Left forelimb (tissue), 1 donor: ENCODE measurements at regions not wholly inside any gene's neighbourhood (a gene's known extent, or its start where the extent isn't known, plus 50 kb on each side); places are given as distances from the start of the nearest gene placed in this dataset.

Experiments
- DNase-seq: peaks from one replicate; pipeline ENCODE4 v3.0.0-alpha.2; 2018; ENCODE audit warnings: low spot score

DNA sequence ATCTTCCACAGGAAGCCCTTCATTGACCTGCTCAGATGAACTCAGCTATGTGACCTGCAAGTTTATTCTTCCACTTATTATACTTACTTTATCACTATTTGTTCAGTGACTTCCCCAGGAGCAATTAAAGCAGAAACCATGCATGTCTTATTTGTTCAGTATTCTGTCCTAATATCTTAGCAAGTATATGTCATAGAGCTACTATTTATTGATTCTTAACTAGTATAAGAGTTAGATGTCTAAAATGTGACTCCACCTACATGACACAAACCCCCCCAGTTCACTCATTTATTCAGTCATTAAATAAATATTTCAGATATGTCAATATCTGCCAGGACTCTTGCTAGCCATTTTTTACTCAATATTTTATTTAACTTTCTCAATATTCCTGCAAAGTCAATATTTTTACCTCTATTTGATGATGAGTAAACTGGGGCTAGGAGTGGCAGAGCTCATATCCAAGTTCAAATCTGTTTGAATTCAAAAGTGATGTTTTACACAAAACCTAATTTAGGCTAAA, 469.0 kb upstream of the USP24 start:
- no peak for DNase-seq

DNA sequence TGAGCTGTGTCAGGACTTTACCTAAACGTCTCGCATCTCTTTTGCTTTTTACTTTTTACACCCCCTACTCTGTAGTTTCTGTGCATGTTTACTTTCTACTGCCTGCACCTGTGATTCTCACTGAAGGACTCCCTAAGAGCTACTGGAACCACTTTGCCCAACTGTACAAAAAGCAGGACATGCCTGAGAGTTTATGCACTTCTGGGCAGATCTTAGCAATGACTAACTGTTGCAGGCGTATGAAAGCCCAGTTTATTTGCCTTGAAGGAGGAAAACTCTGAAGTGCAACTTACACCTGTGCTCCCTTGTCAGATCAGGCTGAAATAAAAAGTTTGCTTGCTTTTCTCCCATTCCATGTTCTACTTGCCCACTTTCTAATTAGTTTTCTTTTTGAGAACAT, 467.0 kb upstream of the USP24 start:
- DNase-seq: no peak

DNA sequence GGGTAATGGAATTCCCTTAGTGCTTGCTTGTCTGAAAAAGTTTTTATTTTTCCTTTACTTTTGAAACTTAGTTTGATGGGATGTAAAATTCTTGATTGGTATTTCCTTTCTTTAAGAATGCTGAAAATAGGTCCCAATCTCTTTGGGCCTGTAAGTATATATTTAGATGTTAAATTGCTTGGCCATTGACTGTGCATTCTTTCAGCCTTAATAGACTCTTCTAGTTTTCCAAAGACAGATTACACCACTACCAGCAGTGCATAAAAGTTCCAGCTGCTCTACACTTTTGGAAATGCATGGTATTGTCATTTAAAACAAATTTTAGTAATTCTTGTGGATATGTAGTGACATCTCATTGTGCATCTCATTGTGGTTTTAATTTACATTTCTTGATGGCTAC, 464.8 kb upstream of the USP24 start:
- DNase-seq: no peak

DNA sequence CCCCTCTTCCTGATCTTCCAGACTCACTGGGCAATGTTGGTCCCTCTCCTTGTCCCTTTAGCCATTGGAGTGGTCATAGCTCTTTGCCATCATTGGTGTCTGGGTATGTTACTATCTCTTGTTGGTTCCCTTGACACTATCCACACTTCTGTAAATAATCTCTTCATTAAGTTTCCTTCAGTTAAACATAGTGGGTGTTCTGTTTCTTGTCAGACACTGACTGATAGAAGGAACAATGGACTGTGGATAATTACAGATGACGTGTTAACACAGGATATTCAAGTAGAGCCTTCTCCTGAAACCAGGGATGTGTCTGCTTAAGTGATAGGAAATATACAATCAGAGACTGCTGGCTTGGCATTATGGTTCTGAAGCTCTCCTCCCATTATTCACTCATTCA, 458.3 kb upstream of the USP24 start:
- DNase-seq: no peak

DNA sequence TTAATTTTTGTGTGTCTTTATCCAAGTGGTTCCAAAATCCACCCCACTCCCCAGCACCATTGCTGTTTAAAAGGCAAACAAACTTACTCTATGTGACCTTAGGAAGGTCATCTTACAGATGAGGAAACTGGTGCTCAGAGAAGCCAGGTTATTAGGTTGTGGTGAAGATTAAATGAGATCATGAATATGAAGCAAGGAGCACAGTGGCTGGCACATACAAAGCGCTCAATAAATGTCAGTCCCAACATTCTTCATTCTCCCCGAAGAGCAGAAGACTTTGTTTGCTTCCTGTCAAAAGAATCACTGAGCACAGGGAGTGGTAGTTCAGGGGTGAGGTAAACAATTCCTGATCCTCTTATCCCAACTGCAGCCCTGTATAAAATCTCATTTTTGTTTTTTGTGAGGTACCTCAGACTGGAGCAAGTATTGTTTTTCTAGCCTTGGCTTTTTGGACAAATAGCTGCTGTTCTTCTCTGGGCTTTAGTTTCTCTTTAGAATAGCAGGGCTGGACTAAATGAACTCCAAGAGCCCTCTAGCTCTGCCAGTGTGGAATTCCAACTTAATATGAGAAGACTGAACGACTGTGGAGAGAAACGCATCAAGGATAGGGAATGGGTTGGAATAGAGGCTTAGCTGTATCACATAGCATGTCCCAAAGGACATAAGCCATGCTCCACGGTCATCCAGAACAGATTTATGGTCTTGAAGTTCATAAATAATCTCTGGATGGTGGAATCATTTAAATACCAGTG, 455.3 kb upstream of the USP24 start:
- no peak for DNase-seq

DNA sequence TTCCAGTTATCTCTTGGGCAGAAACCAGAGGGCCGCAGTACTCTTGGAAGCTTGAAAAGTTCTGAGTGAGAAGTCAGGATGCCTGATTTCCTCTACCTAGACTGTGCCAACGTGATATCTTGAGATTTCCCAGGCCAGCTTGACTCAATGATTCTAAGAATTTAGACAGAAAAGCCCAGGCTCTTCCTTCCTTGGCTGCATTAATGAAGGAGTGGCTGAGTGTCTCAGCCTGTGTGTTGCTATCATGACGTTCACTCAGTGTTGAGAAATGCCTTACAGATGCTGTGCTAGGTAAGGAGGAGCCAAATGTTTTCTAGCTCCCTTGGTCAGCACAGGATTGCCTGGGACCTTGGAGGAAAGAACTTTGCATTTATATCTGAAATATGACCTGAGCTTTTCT, 454.1 kb upstream of the USP24 start:
- no peak for DNase-seq

DNA sequence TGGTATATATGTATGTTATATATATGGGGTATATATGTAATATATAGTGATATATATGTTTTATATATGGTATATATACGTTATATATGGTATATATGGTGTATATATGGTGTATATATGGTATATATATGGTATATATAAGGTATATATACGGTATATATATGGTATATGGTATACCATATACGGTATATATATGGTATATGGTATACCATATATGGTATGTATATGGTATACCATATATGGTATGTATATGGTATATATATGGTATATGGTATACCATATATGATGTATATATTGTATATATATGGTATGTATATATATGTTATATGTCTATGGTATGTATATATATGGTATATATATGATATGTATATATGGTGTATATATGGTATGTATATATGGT, 447.7 kb upstream of the USP24 start:
- DNase-seq: no peak

DNA sequence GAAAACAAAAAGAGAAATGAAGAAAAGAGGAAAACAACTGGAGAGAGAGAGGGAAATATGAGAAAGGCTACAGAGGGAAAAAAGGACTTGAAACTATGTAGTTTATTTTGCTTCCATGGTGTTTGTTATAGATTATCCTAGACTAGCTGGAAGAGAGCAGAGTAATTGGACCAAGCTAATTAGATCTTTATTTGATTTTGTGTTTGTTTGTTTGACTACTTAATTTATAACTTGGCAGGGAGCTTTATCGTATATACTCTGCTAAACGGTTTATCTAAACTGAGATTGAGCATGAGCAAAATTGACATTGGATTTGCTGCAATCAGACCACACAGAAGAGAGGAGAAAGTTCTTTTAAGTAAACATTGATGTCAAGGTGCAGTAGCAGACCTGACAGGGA, 443.8 kb upstream of the USP24 start:
- no peak for DNase-seq

DNA sequence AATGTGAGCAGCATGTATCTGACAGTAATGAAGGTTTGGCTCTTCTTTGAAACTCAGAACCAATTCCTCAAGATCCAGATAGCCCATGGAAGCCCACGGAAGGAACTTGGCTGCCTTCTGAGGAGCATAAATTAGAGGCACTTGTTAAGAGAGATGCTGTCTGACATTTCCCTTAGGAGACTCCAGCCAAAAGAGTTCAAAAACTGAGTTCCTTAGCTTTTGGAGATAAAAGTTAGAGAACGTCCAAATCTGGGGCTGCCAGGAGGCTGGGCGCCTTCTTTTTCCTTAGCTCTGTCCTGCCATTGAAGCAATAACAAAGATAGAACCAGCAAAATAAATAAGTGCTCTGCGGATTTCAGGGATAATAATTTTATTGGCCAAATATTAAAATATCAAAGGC, 439.6 kb upstream of the USP24 start:
- DNase-seq: no peak

DNA sequence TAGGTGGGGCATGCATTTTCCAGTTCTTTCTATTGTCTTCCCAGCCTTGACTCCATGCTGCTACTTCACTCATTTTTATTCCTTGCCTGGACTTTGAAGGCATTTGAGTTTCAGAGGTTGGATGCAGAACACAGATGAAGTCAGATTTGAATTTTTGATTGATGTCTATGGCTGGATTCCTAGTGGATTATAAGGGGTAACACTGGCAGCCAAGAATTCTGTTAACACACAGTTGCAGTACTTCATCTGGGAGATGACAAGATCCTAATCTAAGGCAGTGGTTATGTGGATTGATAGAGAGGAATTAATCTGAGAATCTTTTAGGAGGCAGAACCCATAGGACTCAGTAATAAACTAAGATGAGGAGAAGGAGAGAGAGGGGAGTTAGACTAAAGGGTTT, 439.0 kb upstream of the USP24 start:
- no peak for DNase-seq

DNA sequence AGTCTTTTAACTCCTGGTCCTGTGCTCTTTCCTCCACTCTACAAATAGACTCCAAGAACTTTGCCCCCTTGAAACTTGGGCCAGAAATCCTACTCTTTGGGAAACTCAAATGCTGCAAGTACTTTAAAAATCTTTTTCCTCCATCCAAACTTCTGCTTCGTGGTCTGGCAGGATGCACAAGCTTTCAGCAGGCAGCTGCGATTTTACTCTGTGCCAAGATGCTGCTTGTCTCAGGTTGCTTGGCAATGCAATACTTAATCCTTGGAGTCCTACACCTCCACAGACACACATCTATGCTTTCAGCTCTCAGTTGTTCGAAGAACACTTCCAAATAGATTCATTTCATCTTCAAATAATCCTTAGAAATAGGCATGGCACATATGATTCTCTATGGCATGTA, 435.3 kb upstream of the USP24 start:
- DNase-seq: no peak

DNA sequence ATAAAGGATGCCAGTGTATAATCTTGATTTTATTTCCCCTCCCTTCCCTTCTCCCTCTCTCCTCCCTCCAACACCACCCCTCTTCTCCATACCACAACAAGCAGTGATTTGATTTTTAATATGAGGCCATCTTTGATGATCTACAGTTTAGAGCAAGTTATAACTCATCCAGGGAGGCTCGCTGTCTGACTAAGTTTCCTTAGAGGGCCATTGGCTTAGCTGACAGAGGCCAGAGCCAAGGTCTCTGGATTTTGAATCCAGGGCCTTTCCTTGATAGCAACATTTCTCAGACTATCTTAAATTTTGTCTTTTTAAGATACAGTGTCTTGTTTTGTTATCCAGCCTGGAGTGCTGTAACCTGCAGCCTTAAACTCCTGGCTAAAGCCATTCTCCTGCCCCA, 431.0 kb upstream of the USP24 start:
- DNase-seq: no peak

DNA sequence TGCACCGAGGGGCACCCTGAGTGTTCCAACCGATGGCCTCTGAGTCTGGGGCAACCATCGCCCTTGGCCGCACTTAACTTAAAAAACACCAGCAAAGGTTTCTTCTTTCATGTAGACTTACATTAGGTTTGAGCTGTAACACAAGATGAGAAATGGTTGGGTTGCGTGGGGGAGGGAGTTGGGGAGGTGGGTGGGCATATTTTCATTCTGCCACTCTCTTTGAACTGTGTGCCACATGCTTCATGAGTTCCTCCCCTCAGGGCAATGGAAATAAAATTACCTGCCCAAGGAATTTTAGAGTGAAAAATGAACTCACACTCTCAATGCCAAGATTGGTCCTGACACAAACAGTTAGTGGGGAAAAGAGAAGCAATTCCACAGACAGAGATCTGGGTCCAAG, 430.1 kb upstream of the USP24 start:
- no peak for DNase-seq

DNA sequence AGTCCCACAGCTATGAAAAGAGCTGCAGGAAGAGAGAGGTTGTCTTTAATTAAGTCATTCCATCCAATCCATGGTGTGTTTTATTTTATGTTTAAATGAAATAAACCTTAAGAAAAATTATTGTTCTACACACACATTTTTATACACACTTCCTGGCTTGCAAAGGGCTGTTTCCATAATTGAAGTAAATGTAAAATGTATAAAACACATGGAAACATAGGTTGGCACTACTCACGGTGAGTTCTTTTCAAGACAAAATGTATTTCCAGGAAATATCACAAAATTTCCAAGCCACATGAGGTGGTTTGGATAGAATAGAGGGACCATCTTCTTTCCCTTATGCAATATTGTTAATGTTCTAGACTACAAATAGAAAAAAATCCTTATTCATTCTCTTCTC, 426.8 kb upstream of the USP24 start:
- DNase-seq: no peak

DNA sequence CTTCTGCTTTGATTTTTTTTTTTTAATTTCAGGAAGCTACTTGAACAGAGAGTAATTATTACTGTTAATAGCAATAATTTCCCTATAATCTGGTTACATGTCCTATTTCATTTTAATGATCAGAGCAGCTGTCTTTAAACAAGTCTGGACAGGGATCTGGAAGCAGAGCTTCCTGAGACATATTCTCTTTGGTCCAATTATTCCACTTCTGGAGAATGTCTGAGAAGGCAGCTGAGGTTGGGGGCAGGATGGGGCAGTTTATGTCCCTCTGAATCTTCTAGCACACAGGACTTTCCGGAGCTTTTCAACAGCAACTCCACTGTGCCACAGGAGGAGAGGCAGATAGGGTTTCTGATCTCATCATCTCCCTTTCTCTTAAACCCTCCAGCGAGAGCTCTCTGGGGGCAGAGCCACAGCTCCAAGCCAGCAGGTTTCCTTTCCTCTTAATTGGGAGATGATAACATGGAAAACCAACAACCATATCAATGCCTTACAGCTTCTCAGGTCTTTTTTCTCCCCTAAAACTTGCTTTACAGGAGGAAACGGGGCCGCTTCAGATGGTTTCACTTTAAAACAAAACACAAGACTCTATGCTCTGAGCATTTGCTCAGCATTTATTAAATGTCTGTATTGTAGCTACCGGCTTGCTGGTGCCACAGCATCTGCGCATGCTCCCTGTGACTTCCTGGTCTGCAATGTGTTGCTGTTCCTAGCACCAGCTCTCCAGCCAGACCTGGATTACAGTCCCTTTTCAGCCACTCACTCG, 425.7 kb upstream of the USP24 start:
- DNase-seq: no peak

DNA sequence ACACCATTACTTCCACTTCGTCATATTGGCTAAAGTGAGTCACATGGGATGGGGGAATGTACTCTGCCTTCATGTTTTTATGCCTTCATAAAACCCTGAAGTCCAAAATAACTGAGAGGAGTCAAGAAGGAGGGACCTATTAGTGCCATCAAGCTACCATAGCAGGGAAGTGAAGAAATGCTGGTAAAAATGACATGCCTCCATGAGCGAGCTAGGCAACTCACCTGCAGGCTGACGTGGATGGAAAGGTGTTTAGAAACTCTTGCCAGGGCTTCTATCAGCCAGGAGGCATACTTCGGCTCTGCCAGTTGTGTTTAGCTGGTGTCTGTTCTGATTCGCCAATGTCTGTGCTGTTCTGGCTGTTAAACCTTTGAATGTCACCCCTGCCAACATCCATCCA, 424.4 kb upstream of the USP24 start:
- no peak for DNase-seq

DNA sequence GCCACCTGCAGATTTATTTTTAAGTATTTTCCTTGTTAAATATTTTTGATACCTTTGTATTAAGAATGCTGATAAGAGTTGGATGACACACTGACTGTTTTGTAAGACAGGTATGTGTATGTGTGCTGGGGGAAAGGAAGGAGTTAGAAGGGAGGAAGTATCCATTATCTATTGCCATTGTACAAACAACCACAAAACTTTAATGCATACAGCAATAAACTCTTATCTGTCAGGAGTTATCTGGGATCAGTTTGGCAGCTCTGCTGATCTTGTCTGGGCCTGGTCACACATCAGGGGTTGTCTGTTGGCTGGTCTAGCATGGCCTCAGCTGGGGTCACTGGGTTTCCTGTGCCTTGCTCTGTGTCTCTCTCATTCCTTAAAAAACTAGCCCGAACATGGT, 423.9 kb upstream of the USP24 start:
- DNase-seq: no peak

DNA sequence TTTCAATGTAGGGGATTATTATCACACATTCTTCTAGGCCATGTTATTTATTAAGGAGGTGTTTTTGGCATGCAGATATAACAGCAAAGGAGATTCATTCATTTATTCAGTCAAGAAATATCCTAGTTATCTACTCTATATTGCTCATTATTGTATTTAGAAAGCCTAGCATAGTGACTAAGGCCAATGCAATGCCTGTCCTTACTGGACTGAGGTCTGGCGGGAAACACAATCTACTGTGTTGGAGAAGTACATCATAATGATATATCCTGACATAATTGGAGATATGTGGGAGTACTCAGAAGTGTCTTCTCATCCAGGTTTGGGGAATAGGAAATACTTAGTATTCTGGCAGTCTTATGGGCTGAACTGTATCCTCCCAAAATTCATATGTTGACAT, 421.5 kb upstream of the USP24 start:
- DNase-seq: no peak

DNA sequence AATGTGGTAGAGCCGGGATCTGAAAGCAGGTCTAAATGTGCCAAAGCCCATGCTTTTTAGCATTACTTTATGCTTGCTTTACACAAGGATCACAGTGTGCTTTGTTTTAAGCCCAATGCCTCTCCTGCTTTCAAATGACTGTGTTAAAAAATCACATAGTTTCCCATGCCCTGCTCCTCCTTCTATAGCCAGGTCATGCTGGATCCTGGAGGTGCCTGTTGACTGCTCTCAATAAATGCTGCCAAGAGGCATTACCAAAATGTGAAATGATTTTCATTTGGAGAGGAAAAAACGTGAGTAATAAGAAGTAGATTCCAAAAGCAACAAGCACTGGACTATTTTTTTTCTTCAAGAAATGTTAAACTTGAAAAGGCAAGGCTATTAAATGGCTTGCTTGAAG, 420.7 kb upstream of the USP24 start:
- DNase-seq: no peak

DNA sequence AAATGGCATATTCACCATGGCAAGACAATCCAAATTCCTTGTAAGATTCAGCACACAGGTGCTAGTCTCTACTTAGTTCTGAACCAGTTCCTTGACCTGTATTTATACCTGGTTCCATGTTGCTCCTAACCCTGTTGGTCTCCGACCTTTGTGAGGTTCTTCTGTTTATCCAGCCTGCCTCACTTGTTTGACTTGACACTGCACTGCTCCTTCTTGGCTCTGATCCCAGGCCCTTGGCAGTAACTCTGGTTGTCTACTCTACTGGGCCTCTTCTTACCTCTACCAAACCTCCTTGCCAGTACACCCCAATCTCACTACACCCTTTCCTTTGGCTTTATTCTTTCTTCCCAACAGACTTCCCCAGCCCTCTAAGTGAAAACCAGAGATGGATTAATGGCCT, 419.4 kb upstream of the USP24 start:
- DNase-seq: no peak

DNA sequence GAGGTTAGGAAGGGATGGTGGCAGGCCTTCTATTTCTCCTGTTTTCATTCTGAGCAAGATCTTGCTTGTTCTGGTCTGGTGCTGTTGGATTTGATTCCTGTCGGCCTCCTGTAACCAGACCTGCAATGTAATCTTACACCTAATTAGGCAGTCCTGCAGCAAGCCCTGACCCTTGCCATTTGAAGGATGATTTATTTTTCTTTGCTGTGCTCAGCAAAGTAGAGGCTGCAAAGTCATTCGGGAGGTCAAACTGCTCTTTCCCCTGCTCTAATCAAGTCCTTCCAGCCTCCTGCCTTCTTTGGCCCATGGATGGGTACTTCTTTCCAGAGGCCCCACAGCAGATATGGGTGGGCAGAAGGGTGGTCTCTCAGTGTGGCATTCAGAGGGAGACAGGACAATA, 417.7 kb upstream of the USP24 start:
- no peak for DNase-seq

DNA sequence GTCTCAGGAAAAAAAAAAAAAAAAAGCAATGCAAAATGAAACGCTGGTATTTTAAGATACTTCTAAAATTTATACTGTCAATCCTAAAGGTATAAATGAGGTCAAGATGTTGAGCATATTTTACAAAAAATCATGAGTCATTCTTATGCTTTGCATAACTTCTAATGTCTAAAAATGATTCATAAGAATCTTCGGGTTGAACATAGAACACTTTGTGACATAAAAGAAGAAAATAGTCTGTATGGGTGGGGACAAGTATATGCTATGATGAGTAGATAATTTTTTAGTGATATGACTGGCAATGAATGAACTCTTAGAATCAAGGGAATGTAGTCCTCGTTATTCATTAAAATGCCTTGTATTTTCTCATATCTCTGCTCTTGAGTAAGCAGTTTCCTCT, 416.9 kb upstream of the USP24 start:
- DNase-seq: no peak

DNA sequence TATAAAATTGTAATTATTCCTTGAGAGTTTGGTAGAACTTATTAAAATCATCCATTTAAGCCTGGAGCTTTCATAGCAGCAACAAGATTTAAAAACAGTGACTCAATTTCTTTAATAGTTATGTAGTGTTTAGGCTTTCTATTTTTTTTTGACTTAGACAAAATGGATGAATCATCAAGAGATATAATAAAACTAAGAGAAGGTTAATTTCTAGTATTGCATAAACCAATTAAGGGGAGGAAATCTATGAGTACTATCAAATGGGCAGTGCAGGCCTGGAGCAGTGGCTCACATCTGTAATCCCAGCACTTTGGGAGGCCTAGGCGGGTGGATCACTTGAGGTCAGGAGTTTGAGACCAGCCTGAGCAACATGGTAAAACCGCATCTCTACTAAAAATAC, 416.3 kb upstream of the USP24 start:
- no peak for DNase-seq

DNA sequence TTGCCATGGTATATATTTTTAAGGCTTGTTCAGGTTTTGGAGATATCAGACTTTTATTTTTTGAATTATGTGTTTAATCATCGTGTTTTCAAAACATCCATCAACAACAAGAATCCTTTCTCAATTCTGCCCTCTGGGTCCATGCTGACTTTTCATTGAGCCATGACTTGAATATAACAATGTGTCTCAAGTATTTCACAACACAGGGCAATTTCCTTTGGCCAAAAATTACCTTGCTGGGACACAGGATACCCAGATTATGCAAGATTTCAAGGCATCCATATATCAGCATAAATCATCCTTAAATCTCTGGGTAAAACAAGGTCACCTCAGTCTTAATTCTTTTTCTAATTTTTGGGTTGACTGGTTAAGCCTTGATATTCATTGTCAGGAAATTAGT, 411.2 kb upstream of the USP24 start:
- no peak for DNase-seq
